ENCODE measurements at regions not wholly inside any gene's neighbourhood (a gene's known extent, or its start where the extent isn't known, plus 50 kb on each side); places are given as distances from the start of the nearest gene placed in this dataset.

- TF ChIP-seq CTCF (IDR thresholded peaks at IDR 0.05), result no peak
- TF ChIP-seq POLR2A (IDR thresholded peaks at IDR 0.05), result no peak
Observed at GRCh38 chr5:103356350-103357091, 98.0 kb downstream of the MACIR start.
